H9 (cell line): ENCODE measurements at regions not wholly inside any gene's neighbourhood (a gene's known extent, or its start where the extent isn't known, plus 50 kb on each side); places are given as distances from the start of the nearest gene placed in this dataset.

ENCODE experiments used
- DNase-seq: peaks from one replicate; pipeline ENCODE4 v3.0.0-alpha.2; 2017
- H2AFZ ChIP-seq: one replicate; pipeline ENCODE4 v1.6.1; 2013; ENCODE audit warnings: mild to moderate bottlenecking, low read length, control low read depth, moderate library complexity
- H2AK5ac ChIP-seq: 2 replicates; pipeline ENCODE4 v1.6.1; 2013; ENCODE audit warnings: low read length, control low read depth, mixed read lengths; ENCODE audit not compliant: insufficient read length
- H2BK120ac ChIP-seq: one replicate; pipeline ENCODE4 v1.6.1; 2013; ENCODE audit warnings: low read depth, mild to moderate bottlenecking, low read length, control low read depth, inconsistent platforms; ENCODE audit not compliant: poor library complexity, severe bottlenecking
- H2BK12ac ChIP-seq: 2 replicates; pipeline ENCODE4 v1.6.1; 2013; ENCODE audit warnings: low read length, control low read depth, mixed read lengths, low read depth; ENCODE audit not compliant: insufficient read length
- H2BK15ac ChIP-seq: 2 replicates; pipeline ENCODE4 v1.6.1; 2013; ENCODE audit warnings: low read depth, low read length, control low read depth
- H2BK20ac ChIP-seq: one replicate; pipeline ENCODE4 v1.6.1; 2013; ENCODE audit warnings: low read depth, mild to moderate bottlenecking, low read length, control low read depth, inconsistent platforms; ENCODE audit not compliant: poor library complexity, severe bottlenecking
- H2BK5ac ChIP-seq: 2 replicates; pipeline ENCODE4 v1.6.1; 2013; ENCODE audit warnings: low read length, control low read depth, mixed read lengths; ENCODE audit not compliant: insufficient read length
- H3K14ac ChIP-seq: 2 replicates; pipeline ENCODE4 v1.6.1; 2013; ENCODE audit warnings: low read length, control low read depth; ENCODE audit not compliant: insufficient read depth
- H3K18ac ChIP-seq: 2 replicates; pipeline ENCODE4 v1.6.1; 2013; ENCODE audit warnings: low read depth, mild to moderate bottlenecking, mixed read lengths, low read length, control low read depth; ENCODE audit not compliant: insufficient read length
- H3K23ac ChIP-seq: 2 replicates; pipeline ENCODE4 v1.6.1; 2013; ENCODE audit warnings: low read length, control low read depth, mixed read lengths, low read depth; ENCODE audit not compliant: insufficient read length
- H3K23me2 ChIP-seq: 2 replicates; pipeline ENCODE4 v1.6.1; 2013; ENCODE audit warnings: low read depth, mild to moderate bottlenecking, mixed read lengths, low read length, control low read depth; ENCODE audit not compliant: insufficient read length, poor library complexity, severe bottlenecking
- H3K27ac ChIP-seq: 2 replicates; pipeline ENCODE4 v1.5.1; 2013; ENCODE audit warnings: low read length, control low read depth, mixed read lengths, low read depth; ENCODE audit not compliant: insufficient read length
- H3K27me3 ChIP-seq: 2 replicates; pipeline ENCODE4 v1.6.1; 2013; ENCODE audit warnings: low read length, control low read depth, inconsistent platforms; ENCODE audit not compliant: insufficient read depth
- H3K4ac ChIP-seq: 2 replicates; pipeline ENCODE4 v1.6.1; 2013; ENCODE audit warnings: low read depth, mild to moderate bottlenecking, control low read depth, inconsistent platforms, low read length, moderate library complexity
- H3K4me1 ChIP-seq: 2 replicates; pipeline ENCODE4 v1.6.1; 2013; ENCODE audit warnings: low read length, control low read depth, inconsistent platforms; ENCODE audit not compliant: insufficient read depth
- H3K4me2 ChIP-seq: 2 replicates; pipeline ENCODE4 v1.6.1; 2013; ENCODE audit warnings: low read length, control low read depth, mixed read lengths; ENCODE audit not compliant: insufficient read length, insufficient read depth
- H3K56ac ChIP-seq: 2 replicates; pipeline ENCODE4 v1.6.1; 2013; ENCODE audit warnings: low read depth, mild to moderate bottlenecking, mixed read lengths, low read length, control low read depth; ENCODE audit not compliant: insufficient read length
- H3K79me1 ChIP-seq: 2 replicates; pipeline ENCODE4 v1.6.1; 2013; ENCODE audit warnings: low read depth, mild to moderate bottlenecking, moderate library complexity, low read length, control low read depth, inconsistent platforms; ENCODE audit not compliant: insufficient read depth, poor library complexity, severe bottlenecking
- H3K79me2 ChIP-seq: 2 replicates; pipeline ENCODE4 v1.6.1; 2013; ENCODE audit warnings: low read length, control low read depth, inconsistent platforms; ENCODE audit not compliant: insufficient read depth
- H3K9ac ChIP-seq: 2 replicates; pipeline ENCODE4 v1.6.1; 2013; ENCODE audit warnings: low read length, control low read depth, mixed read lengths; ENCODE audit not compliant: insufficient read length; ENCODE audit errors: extremely low read depth
- H3K9me3 ChIP-seq: one replicate; pipeline ENCODE4 v1.6.1; 2013; ENCODE audit warnings: low read depth, low read length, inconsistent platforms; ENCODE audit not compliant: control insufficient read depth
- H3T11ph ChIP-seq: one replicate; pipeline ENCODE4 v1.6.1; 2013; ENCODE audit warnings: mild to moderate bottlenecking, low read length, control low read depth, inconsistent platforms
- H4K20me1 ChIP-seq: one replicate; pipeline ENCODE4 v1.6.1; 2013; ENCODE audit not compliant: control insufficient read depth, insufficient read length, insufficient read depth
- H4K5ac ChIP-seq: 2 replicates; pipeline ENCODE4 v1.6.1; 2013; ENCODE audit warnings: low read depth, mild to moderate bottlenecking, mixed read lengths, low read length, control low read depth; ENCODE audit not compliant: insufficient read length
- H4K8ac ChIP-seq: replicated peaks from 2 replicates; pipeline ENCODE4 v1.6.1; 2013; ENCODE audit warnings: low read length, control low read depth, mixed read lengths, low read depth; ENCODE audit not compliant: insufficient read length
- H4K91ac ChIP-seq: 2 replicates; pipeline ENCODE4 v1.6.1; 2013; ENCODE audit warnings: low read depth, mild to moderate bottlenecking, moderate library complexity, mixed read lengths, low read length, control low read depth; ENCODE audit not compliant: insufficient read length
- H3K27ac Mint-ChIP-seq, 3 experiments: 2 replicates in 2 of 3; 3 replicates in 1 of 3; pipeline ENCODE4 v1.8.0; 2020 to 2021; ENCODE audit warnings: mixed read lengths in 3 of 3, mild to moderate bottlenecking in 1 of 3, moderate library complexity in 1 of 3
- H3K27me3 Mint-ChIP-seq: 2 replicates; pipeline ENCODE4 v1.8.0; 2021; ENCODE audit warnings: low read depth, mild to moderate bottlenecking, moderate library complexity, mixed read lengths
- H3K36me3 Mint-ChIP-seq, 3 experiments: 2 replicates in 2 of 3; 3 replicates in 1 of 3; pipeline ENCODE4 v1.8.0; 2020 to 2021; ENCODE audit warnings: low read depth in 3 of 3, mixed read lengths in 3 of 3; ENCODE audit not compliant: insufficient read depth in 1 of 3
- H3K4me1 Mint-ChIP-seq, 2 experiments: 2 replicates each; pipeline ENCODE4 v1.8.0; 2020; ENCODE audit warnings: mixed read lengths in 2 of 2
- H3K4me3 Mint-ChIP-seq, 2 experiments: 2 replicates in 1 of 2; 3 replicates in 1 of 2; pipeline ENCODE4 v1.8.0; 2020 to 2021; ENCODE audit warnings: mild to moderate bottlenecking in 2 of 2, mixed read lengths in 2 of 2, moderate library complexity in 1 of 2
- H3K9me3 Mint-ChIP-seq, 2 experiments: 2 replicates in 1 of 2; 3 replicates in 1 of 2; pipeline ENCODE4 v1.8.0; 2020; ENCODE audit warnings: mild to moderate bottlenecking in 2 of 2, mixed read lengths in 2 of 2, moderate library complexity in 1 of 2
- CTCF ChIP-seq: fragments of 200-600 bp; sonication (generic); conservative IDR thresholded peaks from 3 replicates; pipeline ENCODE4 v1.8.0; 2021; ENCODE audit warnings: antibody characterized with exemption, mild to moderate bottlenecking
- WGBS: extraction: QIAGEN DNeasy Blood & Tissue Kit; methylation state at CpG from one replicate; pipeline ENCODE4 v1.1.7; 2013; ENCODE audit warnings: missing lambda C conversion rate, low lambda C conversion rate, mixed read lengths; ENCODE audit not compliant: insufficient read length; ENCODE audit errors: extremely low coverage; 5-methylcytosine and 5-hydroxymethylcytosine counted together

DNA sequence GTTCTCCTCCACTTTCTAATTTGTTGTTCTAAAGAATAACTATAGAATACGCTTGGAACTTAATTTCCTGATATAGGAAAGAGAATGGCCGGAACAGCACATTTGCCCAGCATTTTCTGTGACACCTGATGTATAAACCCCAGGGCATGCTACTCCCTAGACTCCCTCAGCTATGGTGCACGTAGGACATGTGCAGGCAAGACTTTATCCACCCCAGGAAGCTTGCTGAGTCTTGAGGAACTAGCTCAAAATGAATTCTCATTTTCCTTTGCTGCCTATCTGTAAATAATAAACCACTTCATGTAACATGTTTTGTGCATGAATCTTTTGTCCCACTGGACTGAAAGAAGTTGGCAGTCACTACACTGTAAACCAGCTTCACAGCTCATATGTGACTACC is 535.8 kb upstream of the SLITRK1 start:
- no peaks in the 10 kb centered on the region for H3K27me3 Mint-ChIP-seq

More for the DNA sequence above, 535.8 kb upstream of the SLITRK1 start:
- no peak overlapping the region for H3K18ac ChIP-seq
- H3K36me3 Mint-ChIP-seq, result peaks cover 3 to 12% (median 5%) of the 10 kb centered on the region in 3 experiments; a peak in 5 of 7 replicates
- no peak overlapping the region for H3K27ac Mint-ChIP-seq
- no peaks in the 10 kb centered on the region for H4K20me1 ChIP-seq
- TF ChIP-seq CTCF, result no peak
- no peaks in the 10 kb centered on the region for H3K4me1 ChIP-seq
- no peak overlapping the region for H2BK20ac ChIP-seq
- H3K4me1 Mint-ChIP-seq, result no peaks in the 10 kb centered on the region
- H3K14ac ChIP-seq, result no peak overlapping the region
- H3K4ac ChIP-seq, result no peak overlapping the region
- no peak overlapping the region for H4K8ac ChIP-seq
- H3K79me1 ChIP-seq, result no peaks in the 10 kb centered on the region
- WGBS, result no CpG with 5 or more reads among the region's 3 CpGs
- no peak overlapping the region for H2BK5ac ChIP-seq
- H4K5ac ChIP-seq, result no peak overlapping the region
- H3K9me3 ChIP-seq, result peaks cover 6% of the 10 kb centered on the region
- no peaks in the 10 kb centered on the region for H3K79me2 ChIP-seq
- peaks cover 12 to 14% of the 10 kb centered on the region in 2 experiments; a peak in 4 of 5 replicates for H3K9me3 Mint-ChIP-seq
- H3K27ac ChIP-seq, result no peak overlapping the region
- no peak overlapping the region for H3T11ph ChIP-seq
- H2BK120ac ChIP-seq, result no peak overlapping the region
- no peak overlapping the region for H2BK12ac ChIP-seq
- H3K23me2 ChIP-seq, result no peaks in the 10 kb centered on the region
- H3K23ac ChIP-seq, result no peak overlapping the region
- H2BK15ac ChIP-seq, result no peak overlapping the region
- H3K4me3 Mint-ChIP-seq, result no peak overlapping the region
- no peak overlapping the region for H3K9ac ChIP-seq
- no peaks in the 10 kb centered on the region for H3K27me3 ChIP-seq
- no peak overlapping the region for H2AFZ ChIP-seq
- no peak overlapping the region for H4K91ac ChIP-seq
- no peak overlapping the region for H3K56ac ChIP-seq
- no peak overlapping the region for H2AK5ac ChIP-seq
- DNase-seq, result no peak
- H3K4me2 ChIP-seq, result no peak overlapping the region
